ENCODE measurements at regions not wholly inside any gene's neighbourhood (a gene's known extent, or its start where the extent isn't known, plus 50 kb on each side); places are given as distances from the start of the nearest gene placed in this dataset.
"Not testable (repeated sequence)": the region's sequence is repeated elsewhere in the genome, so short reads cannot be mapped to it uniquely, and the experiment has no call there.

DNA sequence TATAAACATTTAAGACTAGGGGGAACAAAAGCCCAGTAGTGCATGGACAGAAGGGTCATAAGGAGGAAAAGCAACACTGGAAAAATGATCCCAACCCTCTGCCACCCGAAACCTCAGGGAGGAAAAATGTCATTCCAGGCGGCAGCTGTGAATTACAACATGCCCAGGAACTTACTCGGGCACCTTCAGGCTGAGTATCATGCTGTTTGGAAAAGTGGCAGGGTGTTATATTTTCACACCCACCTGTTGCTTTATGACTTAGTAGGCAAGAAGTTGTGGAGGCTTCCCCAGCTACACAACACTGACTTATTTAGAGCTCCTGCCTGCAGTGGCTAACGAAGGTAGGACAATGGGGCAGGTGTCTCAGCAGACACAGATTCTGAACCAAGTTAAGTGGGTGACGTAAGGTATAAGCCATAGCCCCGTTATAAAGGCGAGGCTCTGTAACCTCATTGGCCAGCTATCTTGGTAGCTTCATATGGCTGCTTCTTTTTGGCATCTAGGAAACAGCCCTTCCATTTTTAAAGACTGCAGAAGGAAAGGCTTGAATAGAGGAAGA is 96.1 kb upstream of the IFNG-AS1 start:
- DNase-seq (ENCODE audit: insufficient read length, low spot score) (no peak), FAIRE-seq (no peak)
- no peak for TF ChIP-seq POLR2A (IDR thresholded peaks at IDR 0.05; ENCODE audit: low read depth, low read length)

DNA sequence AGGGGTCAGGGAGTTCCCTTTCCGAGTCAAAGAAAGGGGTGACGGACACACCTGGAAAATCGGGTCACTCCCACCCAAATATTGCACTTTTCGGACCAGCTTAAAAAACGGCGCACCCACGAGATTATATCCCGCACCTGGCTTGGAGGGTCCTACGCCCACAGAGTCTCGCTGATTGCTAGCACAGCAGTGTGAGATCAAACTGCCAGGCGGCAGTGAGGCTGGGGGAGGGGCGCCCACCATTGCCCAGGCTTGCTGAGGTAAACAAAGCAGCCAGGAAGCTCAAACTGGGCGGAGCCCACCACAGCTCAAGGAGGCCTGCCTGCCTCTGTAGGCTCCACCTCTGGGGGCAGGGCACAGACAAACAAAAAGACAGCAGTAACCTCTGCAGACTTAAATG is 88.8 kb upstream of the IFNG-AS1 start:
- DNase-seq (ENCODE audit: insufficient read length, low spot score); FAIRE-seq: not testable (repeated sequence)

- no peak for DNase-seq (ENCODE audit: insufficient read length, low spot score)
- TF ChIP-seq POLR2A (IDR thresholded peaks at IDR 0.05; ENCODE audit: low read depth, low read length) = no peak
- FAIRE-seq = peak; percentile 23
These were observed 80.1 kb upstream of the IFNG-AS1 start for GRCh38 chr12:67909091-67909531.

DNA sequence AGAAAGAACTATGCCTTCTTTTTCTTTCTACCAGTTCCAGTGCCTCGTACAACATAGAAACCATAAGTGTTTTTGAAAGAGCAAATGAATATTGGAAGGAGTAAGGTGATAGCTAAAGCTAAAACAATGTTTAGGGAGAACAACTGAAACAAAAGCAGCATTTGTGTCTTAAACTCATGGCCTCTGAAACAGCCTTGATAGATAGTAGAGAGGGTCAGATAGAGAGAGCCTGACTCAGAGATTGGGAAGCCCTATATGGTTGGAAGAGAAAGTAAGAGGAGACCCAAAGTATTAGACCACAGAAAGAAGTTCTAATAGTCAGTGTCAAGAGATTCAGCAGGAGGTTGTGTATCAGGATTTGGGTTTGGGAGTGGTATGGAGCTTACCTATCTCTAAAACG is 79.6 kb upstream of the IFNG-AS1 start:
- FAIRE-seq = peak; percentile 41
- no peak for DNase-seq (ENCODE audit: insufficient read length, low spot score)
- TF ChIP-seq POLR2A (IDR thresholded peaks at IDR 0.05; ENCODE audit: low read depth, low read length) = no peak

DNA sequence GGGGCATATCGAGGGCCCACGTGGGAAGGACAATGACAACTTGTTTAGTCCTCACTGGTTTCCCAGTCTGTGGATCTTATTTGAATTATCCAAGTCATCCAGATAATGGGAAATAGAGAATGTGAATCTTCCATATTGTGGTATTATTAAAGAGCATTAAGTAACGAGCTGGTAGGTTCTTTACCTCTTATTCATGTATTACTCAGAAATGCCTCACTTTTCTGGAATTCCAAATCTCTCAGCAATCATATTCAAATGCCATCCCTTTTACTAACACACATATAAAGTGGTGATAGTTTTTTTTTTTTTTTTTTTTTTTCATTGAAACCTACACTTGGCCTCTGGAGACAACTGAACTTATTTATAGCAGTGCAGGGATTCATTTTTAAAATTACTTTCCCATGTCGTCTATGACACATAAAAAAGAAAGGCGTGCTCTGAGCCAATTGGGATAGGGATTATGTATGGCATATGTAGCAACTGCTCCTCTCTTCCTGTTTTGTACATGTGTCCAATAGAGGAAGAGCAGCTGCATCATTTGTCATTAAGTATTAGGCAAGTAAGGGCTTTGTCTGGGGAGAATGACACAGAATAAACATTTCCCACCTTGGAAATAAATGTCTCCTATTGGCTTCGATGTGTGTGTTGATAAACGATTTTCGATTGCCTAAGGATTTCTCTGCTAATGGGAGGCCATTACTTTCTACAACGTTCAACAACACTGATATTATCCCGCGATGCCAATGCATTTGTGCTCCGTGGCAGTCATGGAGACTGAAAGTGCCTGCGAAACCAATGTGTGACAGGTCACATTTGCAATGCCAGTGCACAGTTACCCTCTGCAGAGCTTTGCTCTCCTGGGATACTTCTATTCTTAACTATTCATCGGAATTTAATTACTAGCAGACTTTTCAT is 78.6 kb upstream of the IFNG-AS1 start:
- peak; percentile 90 for FAIRE-seq
- peak; percentile 23 for DNase-seq (ENCODE audit: insufficient read length, low spot score)
- no peak for TF ChIP-seq POLR2A (IDR thresholded peaks at IDR 0.05; ENCODE audit: low read depth, low read length)

GRCh38 chr12:67911275-67911600 is 78.0 kb upstream of the IFNG-AS1 start:
- DNase-seq (ENCODE audit: insufficient read length, low spot score) = no peak
- no peak for FAIRE-seq
- no peak for TF ChIP-seq POLR2A (IDR thresholded peaks at IDR 0.05; ENCODE audit: low read depth, low read length)

GRCh38 chr12:67911789-67912188 is 77.5 kb upstream of the IFNG-AS1 start:
- no peak for TF ChIP-seq POLR2A (IDR thresholded peaks at IDR 0.05; ENCODE audit: low read depth, low read length)
- no peak for FAIRE-seq
- no peak for DNase-seq (ENCODE audit: insufficient read length, low spot score)

DNA sequence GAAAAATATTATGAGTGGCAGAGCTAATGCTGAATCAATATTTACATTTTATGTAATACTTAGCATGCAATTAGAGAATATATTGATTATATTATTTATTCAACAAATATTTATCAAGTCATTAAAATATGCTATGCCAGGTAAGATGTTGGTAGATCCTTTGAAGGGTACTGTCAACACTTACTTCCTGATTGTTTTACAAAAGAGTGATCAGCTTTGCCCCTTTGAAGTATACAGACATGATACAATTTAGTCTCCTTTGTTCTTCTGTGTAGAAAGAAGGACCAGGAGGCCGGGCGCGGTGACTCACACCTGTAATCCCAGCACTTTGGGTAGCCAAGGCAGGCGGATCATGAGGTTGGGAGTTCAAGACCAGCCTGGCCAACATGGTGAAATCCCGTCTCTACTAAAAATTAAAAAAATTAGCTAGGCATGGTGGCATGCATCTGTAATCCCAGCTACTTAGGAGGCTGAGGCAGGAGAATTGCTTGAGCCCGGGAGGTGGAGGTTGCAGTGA is 73.9 kb upstream of the IFNG-AS1 start:
- FAIRE-seq = no peak
- no peak for TF ChIP-seq POLR2A (IDR thresholded peaks at IDR 0.05; ENCODE audit: low read depth, low read length)
- DNase-seq (ENCODE audit: insufficient read length, low spot score) = no peak

GRCh38 chr12:67916266-67916970 is 72.8 kb upstream of the IFNG-AS1 start:
- TF ChIP-seq POLR2A (IDR thresholded peaks at IDR 0.05; ENCODE audit: low read depth, low read length) = no peak
- FAIRE-seq = no peak
- DNase-seq (ENCODE audit: insufficient read length, low spot score) = no peak

GRCh38 chr12:67917811-67918210 is 71.4 kb upstream of the IFNG-AS1 start:
- DNase-seq (ENCODE audit: insufficient read length, low spot score) (no peak), FAIRE-seq (no peak)
- no peak for TF ChIP-seq POLR2A (IDR thresholded peaks at IDR 0.05; ENCODE audit: low read depth, low read length)

DNA sequence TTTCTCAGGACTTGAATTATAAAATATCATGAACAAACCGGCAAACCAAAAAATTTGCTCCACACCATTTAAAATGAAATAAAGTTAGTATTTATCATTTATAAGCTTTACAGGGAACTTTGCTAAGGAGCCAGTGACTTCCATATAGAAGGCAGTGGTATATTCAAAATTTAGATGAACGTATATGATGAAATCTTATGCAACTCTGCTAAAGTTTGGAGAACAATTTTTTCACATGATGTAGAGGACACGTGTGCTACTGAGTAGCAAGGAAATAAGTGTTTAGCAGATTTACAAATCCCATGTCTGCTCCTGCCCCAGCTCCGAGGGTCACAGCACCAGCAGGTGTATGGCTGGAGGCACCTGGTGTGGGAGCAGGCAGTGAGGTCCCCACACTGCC is 70.8 kb upstream of the IFNG-AS1 start:
- no peak for TF ChIP-seq POLR2A (IDR thresholded peaks at IDR 0.05; ENCODE audit: low read depth, low read length)
- no peak for DNase-seq (ENCODE audit: insufficient read length, low spot score)
- FAIRE-seq = no peak

DNA sequence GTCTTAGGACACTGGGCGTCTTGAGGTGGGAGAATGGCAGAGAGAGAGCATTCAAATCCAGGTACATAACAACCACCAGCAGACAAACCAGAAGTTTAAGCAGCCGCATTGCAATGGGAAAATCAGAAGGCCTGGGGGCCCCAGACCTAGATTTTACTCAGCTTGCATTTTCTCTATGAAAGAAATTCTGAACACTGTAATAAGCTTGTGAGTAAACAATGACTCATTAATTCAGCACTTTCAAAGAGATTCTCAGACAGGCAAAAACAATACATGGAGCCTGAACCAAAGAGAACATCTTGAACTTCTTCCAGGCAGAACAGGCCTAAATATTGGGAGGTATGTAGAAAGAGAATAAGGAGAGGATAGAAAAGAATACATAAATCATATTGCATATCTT is 69.8 kb upstream of the IFNG-AS1 start:
- no peak for TF ChIP-seq POLR2A (IDR thresholded peaks at IDR 0.05; ENCODE audit: low read depth, low read length)
- DNase-seq (ENCODE audit: insufficient read length, low spot score) = no peak
- FAIRE-seq = no peak

- FAIRE-seq = no peak
- DNase-seq (ENCODE audit: insufficient read length, low spot score) = no peak
- TF ChIP-seq POLR2A (IDR thresholded peaks at IDR 0.05; ENCODE audit: low read depth, low read length) = no peak
These were observed 68.8 kb upstream of the IFNG-AS1 start for GRCh38 chr12:67920413-67920812.

GRCh38 chr12:67921286-67921685 is 68.0 kb upstream of the IFNG-AS1 start:
- DNase-seq (ENCODE audit: insufficient read length, low spot score) (no peak), FAIRE-seq (no peak)
- TF ChIP-seq POLR2A (IDR thresholded peaks at IDR 0.05; ENCODE audit: low read depth, low read length) = no peak

All from H54 (cell line).